ENCODE measurements at regions not wholly inside any gene's neighbourhood (a gene's known extent, or its start where the extent isn't known, plus 50 kb on each side); places are given as distances from the start of the nearest gene placed in this dataset.

- H3K9ac ChIP-seq (ENCODE audit: low read length in 3 of 3) = no peak overlapping the region
- H3K27ac ChIP-seq (ENCODE audit: low read depth in 2 of 2, low read length in 2 of 2) = no peak overlapping the region
- H3K27me3 ChIP-seq (ENCODE audit: control insufficient read depth, insufficient read depth, low read length) = no peaks in the 10 kb centered on the region
- peaks cover 0 to 4% (median 0%) of the 10 kb centered on the region in 3 donors for H3K9me3 ChIP-seq (ENCODE audit: control insufficient read depth in 2 of 3, insufficient read depth in 1 of 3, low read length in 3 of 3)
- FAIRE-seq (no peak), DNase-seq (peak in 1 of 5 donors; percentile 63)
- no peaks in the 10 kb centered on the region for H3K36me3 ChIP-seq (ENCODE audit: control insufficient read depth in 2 of 3, insufficient read depth in 3 of 3, low read length in 3 of 3)
- no peak for TF ChIP-seq CTCF (IDR thresholded peaks at IDR 0.05; ENCODE audit: borderline replicate concordance, extremely low read depth, insufficient read depth)
- no peaks in the 10 kb centered on the region for H3K4me1 ChIP-seq (ENCODE audit: control insufficient read depth in 2 of 3, insufficient read depth in 2 of 3, low read depth in 1 of 3, low read length in 3 of 3)
- intact Hi-C loops (cut with DNase I) = no loop called here
- no peak overlapping the region for H3K4me3 ChIP-seq (ENCODE audit: low read length in 3 of 3)
Measured at GRCh38 chr7:64407148-64407547, 93.4 kb downstream of the ZNF736 start.
